IMR-90 (cell line): ENCODE measurements at regions not wholly inside any gene's neighbourhood (a gene's known extent, or its start where the extent isn't known, plus 50 kb on each side); places are given as distances from the start of the nearest gene placed in this dataset.
"Not testable (repeated sequence)": the region's sequence is repeated elsewhere in the genome, so short reads cannot be mapped to it uniquely, and the experiment has no call there.

ENCODE experiments used
- CEBPB ChIP-seq: IDR thresholded peaks from 2 replicates; pipeline ENCODE4 v1.6.1; 2012; ENCODE audit warnings: low read depth, low read length, improper control_type of control experiment
- CTCF ChIP-seq: conservative IDR thresholded peaks from 2 replicates; pipeline ENCODE4 v1.5.1; 2012; ENCODE audit warnings: mild to moderate bottlenecking, low read depth, low read length, improper control_type of control experiment
- POLR2A ChIP-seq: IDR thresholded peaks from 2 replicates; pipeline ENCODE4 v1.6.1; 2012; ENCODE audit warnings: mild to moderate bottlenecking, low read depth, low read length
- RAD21 ChIP-seq: IDR thresholded peaks from 2 replicates; pipeline ENCODE4 v1.6.1; 2012; ENCODE audit warnings: low read length, improper control_type of control experiment

- not testable (repeated sequence) for TF ChIP-seq CTCF, POLR2A, CEBPB, RAD21
These were observed 847.4 kb upstream of the ZEB2 start for GRCh38 chr2:145367334-145367733.
